B cell (primary cell): ENCODE measurements at regions not wholly inside any gene's neighbourhood (a gene's known extent, or its start where the extent isn't known, plus 50 kb on each side); places are given as distances from the start of the nearest gene placed in this dataset.

Source experiments
- EZH2 ChIP-seq: IDR thresholded peaks from 2 replicates; pipeline ENCODE4 v1.6.1; 2012; ENCODE audit warnings: borderline replicate concordance, low read depth, mild to moderate bottlenecking, moderate library complexity, low read length; ENCODE audit not compliant: insufficient read depth, poor library complexity, severe bottlenecking
- TF ChIP-seq, protein P1 (sequence below): fragments of 200-600 bp; IDR thresholded peaks from one replicate; pipeline ENCODE4 v1.8.0; 2022; ENCODE audit warnings: antibody characterized with exemption, mild to moderate bottlenecking

DNA sequence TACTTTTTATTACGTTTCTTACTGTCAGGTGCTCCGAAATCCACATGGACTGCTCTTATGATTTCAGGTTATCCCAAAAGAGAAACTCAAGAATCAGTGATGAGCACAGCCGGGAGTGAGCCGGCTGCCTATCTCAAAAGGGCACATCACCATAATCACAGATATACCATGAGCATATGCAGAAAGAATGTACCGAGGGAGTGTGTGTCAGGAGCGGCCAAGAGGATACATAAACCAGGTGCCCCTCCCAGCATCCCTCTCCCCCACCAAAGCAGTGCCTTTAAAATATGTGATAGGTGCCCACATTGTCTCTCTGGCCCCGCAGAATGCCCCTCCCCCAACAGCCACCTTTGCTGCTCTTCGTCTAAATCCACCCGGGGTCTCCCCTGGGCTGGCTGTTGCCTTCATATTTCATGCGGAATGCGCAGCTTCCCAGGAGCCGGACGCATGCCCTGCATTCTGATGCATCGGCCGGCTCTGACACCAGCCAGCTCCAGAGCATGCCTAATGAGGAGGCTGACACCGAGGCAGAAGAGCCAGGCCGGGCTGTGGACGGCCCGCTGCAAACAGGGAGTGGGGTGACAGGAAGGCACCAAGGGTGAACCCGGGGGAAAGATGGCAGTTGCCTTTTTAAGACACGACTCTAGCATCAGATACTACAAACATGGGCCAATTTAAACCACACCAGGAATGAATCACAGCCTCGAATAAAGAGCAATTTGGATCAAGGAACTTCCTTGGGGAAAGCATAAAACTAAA is 652.3 kb downstream of the BNC2 start:
- no peak for TF ChIP-seq EZH2
- TF ChIP-seq, protein P1, sequence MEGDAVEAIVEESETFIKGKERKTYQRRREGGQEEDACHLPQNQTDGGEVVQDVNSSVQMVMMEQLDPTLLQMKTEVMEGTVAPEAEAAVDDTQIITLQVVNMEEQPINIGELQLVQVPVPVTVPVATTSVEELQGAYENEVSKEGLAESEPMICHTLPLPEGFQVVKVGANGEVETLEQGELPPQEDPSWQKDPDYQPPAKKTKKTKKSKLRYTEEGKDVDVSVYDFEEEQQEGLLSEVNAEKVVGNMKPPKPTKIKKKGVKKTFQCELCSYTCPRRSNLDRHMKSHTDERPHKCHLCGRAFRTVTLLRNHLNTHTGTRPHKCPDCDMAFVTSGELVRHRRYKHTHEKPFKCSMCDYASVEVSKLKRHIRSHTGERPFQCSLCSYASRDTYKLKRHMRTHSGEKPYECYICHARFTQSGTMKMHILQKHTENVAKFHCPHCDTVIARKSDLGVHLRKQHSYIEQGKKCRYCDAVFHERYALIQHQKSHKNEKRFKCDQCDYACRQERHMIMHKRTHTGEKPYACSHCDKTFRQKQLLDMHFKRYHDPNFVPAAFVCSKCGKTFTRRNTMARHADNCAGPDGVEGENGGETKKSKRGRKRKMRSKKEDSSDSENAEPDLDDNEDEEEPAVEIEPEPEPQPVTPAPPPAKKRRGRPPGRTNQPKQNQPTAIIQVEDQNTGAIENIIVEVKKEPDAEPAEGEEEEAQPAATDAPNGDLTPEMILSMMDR = no peak
